ENCODE measurements at regions not wholly inside any gene's neighbourhood (a gene's known extent, or its start where the extent isn't known, plus 50 kb on each side); places are given as distances from the start of the nearest gene placed in this dataset.

GRCh38 chr11:81840380-81840779 lies 893.3 kb downstream of the FAM181B start:
- no peak overlapping the region for H3K4me3 Mint-ChIP-seq
- no peak for TF ChIP-seq CTCF (conservative IDR thresholded peaks at IDR 0.05)
- H3K36me3 Mint-ChIP-seq (ENCODE audit: low read depth): no peaks in the 10 kb centered on the region
- DNase-seq (ENCODE audit: low read depth, low spot score): no peak
- H3K27ac Mint-ChIP-seq (ENCODE audit: unreplicated experiment): no peak overlapping the region
- peaks cover 4% of the 10 kb centered on the region for H3K27me3 Mint-ChIP-seq (ENCODE audit: low read depth)
- no peaks in the 10 kb centered on the region for H3K9me3 Mint-ChIP-seq
- H3K4me1 Mint-ChIP-seq: no peaks in the 10 kb centered on the region

- Mint-ChIP-seq H3K36me3 (ENCODE audit: low read depth) (no peaks in the 10 kb centered on the region), H3K4me3 (no peak overlapping the region), H3K27ac (ENCODE audit: unreplicated experiment) (no peak overlapping the region), H3K9me3 (no peaks in the 10 kb centered on the region), H3K4me1 (no peaks in the 10 kb centered on the region), H3K27me3 (ENCODE audit: low read depth) (peaks cover 4% of the 10 kb centered on the region)
- TF ChIP-seq CTCF (conservative IDR thresholded peaks at IDR 0.05): no peak
- no peak for DNase-seq (ENCODE audit: low read depth, low spot score)
Measured at GRCh38 chr11:81839976-81840375, 893.7 kb downstream of the FAM181B start.

- H3K27ac Mint-ChIP-seq (ENCODE audit: unreplicated experiment): no peak overlapping the region
- H3K36me3 Mint-ChIP-seq (ENCODE audit: low read depth): no peaks in the 10 kb centered on the region
- no peak for DNase-seq (ENCODE audit: low read depth, low spot score)
- H3K27me3 Mint-ChIP-seq (ENCODE audit: low read depth): peaks cover 4% of the 10 kb centered on the region
- TF ChIP-seq CTCF (conservative IDR thresholded peaks at IDR 0.05): no peak
- no peaks in the 10 kb centered on the region for H3K9me3 Mint-ChIP-seq
- H3K4me1 Mint-ChIP-seq: no peaks in the 10 kb centered on the region
- no peak overlapping the region for H3K4me3 Mint-ChIP-seq
Measured at GRCh38 chr11:81839016-81839415, 894.6 kb downstream of the FAM181B start.

- DNase-seq (ENCODE audit: low read depth, low spot score): no peak
- no peak for TF ChIP-seq CTCF (conservative IDR thresholded peaks at IDR 0.05)
- H3K4me1 Mint-ChIP-seq: no peaks in the 10 kb centered on the region
- no peak overlapping the region for H3K4me3 Mint-ChIP-seq
- no peaks in the 10 kb centered on the region for H3K36me3 Mint-ChIP-seq (ENCODE audit: low read depth)
- H3K27ac Mint-ChIP-seq (ENCODE audit: unreplicated experiment): no peak overlapping the region
- peaks cover 3% of the 10 kb centered on the region for H3K27me3 Mint-ChIP-seq (ENCODE audit: low read depth)
- H3K9me3 Mint-ChIP-seq: peaks cover 5% of the 10 kb centered on the region
Measured at GRCh38 chr11:81829976-81830375, 903.7 kb downstream of the FAM181B start.

- H3K4me3 Mint-ChIP-seq: no peak overlapping the region
- no peaks in the 10 kb centered on the region for H3K9me3 Mint-ChIP-seq
- DNase-seq (ENCODE audit: low read depth, low spot score): no peak
- H3K4me1 Mint-ChIP-seq: no peaks in the 10 kb centered on the region
- TF ChIP-seq CTCF (conservative IDR thresholded peaks at IDR 0.05): no peak
- H3K27me3 Mint-ChIP-seq (ENCODE audit: low read depth): peaks cover 3% of the 10 kb centered on the region
- no peaks in the 10 kb centered on the region for H3K36me3 Mint-ChIP-seq (ENCODE audit: low read depth)
- no peak overlapping the region for H3K27ac Mint-ChIP-seq (ENCODE audit: unreplicated experiment)
Measured at GRCh38 chr11:81825346-81825745, 908.3 kb downstream of the FAM181B start.

GRCh38 chr11:81819462-81819861 lies 914.2 kb downstream of the FAM181B start:
- Mint-ChIP-seq H3K27ac (ENCODE audit: unreplicated experiment) (no peak overlapping the region), H3K36me3 (ENCODE audit: low read depth) (no peaks in the 10 kb centered on the region), H3K4me1 (no peaks in the 10 kb centered on the region)

More at GRCh38 chr11:81819462-81819861, 914.2 kb downstream of the FAM181B start:
- no peak for DNase-seq (ENCODE audit: low read depth, low spot score)
- H3K4me3 Mint-ChIP-seq: no peak overlapping the region
- no peaks in the 10 kb centered on the region for H3K9me3 Mint-ChIP-seq
- TF ChIP-seq CTCF (conservative IDR thresholded peaks at IDR 0.05): no peak
- no peaks in the 10 kb centered on the region for H3K27me3 Mint-ChIP-seq (ENCODE audit: low read depth)

Data from neural crest cell (in vitro differentiated cells).